CD8-positive, alpha-beta memory T cell (primary cell): ENCODE measurements at regions not wholly inside any gene's neighbourhood (a gene's known extent, or its start where the extent isn't known, plus 50 kb on each side); places are given as distances from the start of the nearest gene placed in this dataset.

ENCODE experiments used
- CTCF ChIA-PET: fragments of 350-600 bp; sonication (Branson Sonifier 250); formaldehyde crosslinking; loops from one replicate; lab custom pipeline; 2021; ENCODE audit warnings: antibody characterized with exemption; lab: Charles Lee
- POLR2A ChIA-PET: fragments of 350-600 bp; sonication (Branson Sonifier 250); formaldehyde crosslinking; loops from one replicate; lab custom pipeline; 2021; ENCODE audit warnings: antibody characterized with exemption; lab: Charles Lee
- DNase-seq, 5 donors: peaks; one replicate each; pipeline versions ENCODE4 v3.0.0 to v3.0.0-alpha.2; 2020 to 2022; ENCODE audit warnings: mixed read lengths in 1 of 5
- H3K27ac ChIP-seq: one replicate; pipeline ENCODE4 v1.7.0; 2013; ENCODE audit warnings: low read depth, mild to moderate bottlenecking, low read length, moderate library complexity
- H3K27me3 ChIP-seq: 2 replicates; pipeline ENCODE4 v1.7.0; 2013; ENCODE audit warnings: low read length, mild to moderate bottlenecking; ENCODE audit not compliant: insufficient read depth, poor library complexity, severe bottlenecking
- H3K36me3 ChIP-seq: 2 replicates; pipeline ENCODE4 v1.7.0; 2013; ENCODE audit warnings: mild to moderate bottlenecking, low read length, moderate library complexity; ENCODE audit not compliant: insufficient read depth
- H3K4me1 ChIP-seq: 2 replicates; pipeline ENCODE4 v1.7.0; 2013; ENCODE audit warnings: mild to moderate bottlenecking, low read length, moderate library complexity; ENCODE audit not compliant: insufficient read depth
- H3K4me3 ChIP-seq: 2 replicates; pipeline ENCODE4 v1.7.0; 2013; ENCODE audit warnings: mild to moderate bottlenecking, low read length
- H3K9me3 ChIP-seq: 2 replicates; pipeline ENCODE4 v1.7.0; 2013; ENCODE audit warnings: mild to moderate bottlenecking, low read length
- H3K27ac Mint-ChIP-seq, 8 donors: one replicate each; pipeline ENCODE4 v1.8.0; 2020 to 2021; ENCODE audit warnings: mixed read lengths in 8 of 8, mild to moderate bottlenecking in 6 of 8, inconsistent platforms in 3 of 8, moderate library complexity in 3 of 8
- H3K27me3 Mint-ChIP-seq, 2 donors: one replicate each; pipeline ENCODE4 v1.8.0; 2020 to 2021; ENCODE audit warnings: mixed read lengths in 2 of 2, mild to moderate bottlenecking in 1 of 2, moderate library complexity in 1 of 2
- H3K36me3 Mint-ChIP-seq, 3 donors: one replicate each; pipeline ENCODE4 v1.8.0; 2020 to 2021; ENCODE audit warnings: mixed read lengths in 3 of 3, inconsistent platforms in 1 of 3, mild to moderate bottlenecking in 1 of 3
- H3K4me1 Mint-ChIP-seq, 3 donors: one replicate each; pipeline ENCODE4 v1.8.0; 2020 to 2021; ENCODE audit warnings: mixed read lengths in 3 of 3, inconsistent platforms in 1 of 3, mild to moderate bottlenecking in 1 of 3
- H3K4me3 Mint-ChIP-seq, 7 donors: one replicate each; pipeline ENCODE4 v1.8.0; 2020 to 2021; ENCODE audit warnings: mixed read lengths in 7 of 7, mild to moderate bottlenecking in 6 of 7, moderate library complexity in 4 of 7, inconsistent platforms in 2 of 7
- H3K9me3 Mint-ChIP-seq, 5 donors: one replicate each; pipeline ENCODE4 v1.8.0; 2020 to 2022; ENCODE audit warnings: mixed read lengths in 5 of 5, mild to moderate bottlenecking in 3 of 5, moderate library complexity in 2 of 5, inconsistent platforms in 1 of 5

DNA sequence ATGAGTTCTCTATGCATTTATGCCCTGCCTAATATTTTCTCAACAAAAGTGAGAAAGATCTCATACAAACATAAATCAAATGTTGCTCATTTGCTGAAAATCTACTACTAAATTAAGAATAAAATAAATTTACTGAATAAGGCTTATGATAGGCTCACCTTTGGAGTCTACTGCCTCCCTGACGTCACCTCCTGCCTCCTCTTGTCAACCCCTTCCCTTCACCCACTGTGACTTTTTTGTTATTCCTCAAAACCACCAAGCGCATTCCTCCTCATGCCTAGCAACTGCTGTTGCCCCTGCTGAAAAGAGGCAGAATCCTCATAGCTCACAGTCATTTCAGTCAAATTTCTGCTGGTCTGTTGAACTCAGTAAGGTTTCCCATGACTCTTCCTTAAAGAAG lies 2422.2 kb downstream of the TP53TG3F start:
- no peaks in the 10 kb centered on the region for H3K27me3 Mint-ChIP-seq
- no peaks in the 10 kb centered on the region for H3K36me3 Mint-ChIP-seq
- H3K4me1 ChIP-seq, result no peaks in the 10 kb centered on the region
- H3K27ac ChIP-seq, result no peak overlapping the region
- H3K4me3 ChIP-seq, result no peak overlapping the region
- peak overlapping the region in 1 of 8 donors; percentile 15 for H3K27ac Mint-ChIP-seq
- no peaks in the 10 kb centered on the region for H3K4me1 Mint-ChIP-seq
- no peak overlapping the region for H3K4me3 Mint-ChIP-seq
- no peaks in the 10 kb centered on the region for H3K36me3 ChIP-seq
- no peaks in the 10 kb centered on the region for H3K9me3 ChIP-seq
- DNase-seq, result no peak
- peaks cover 26 to 53% (median 44%) of the 10 kb centered on the region in 5 donors for H3K9me3 Mint-ChIP-seq
- CTCF ChIA-PET, result no interaction called here
- H3K27me3 ChIP-seq, result no peaks in the 10 kb centered on the region
- POLR2A ChIA-PET, result no interaction called here

DNA sequence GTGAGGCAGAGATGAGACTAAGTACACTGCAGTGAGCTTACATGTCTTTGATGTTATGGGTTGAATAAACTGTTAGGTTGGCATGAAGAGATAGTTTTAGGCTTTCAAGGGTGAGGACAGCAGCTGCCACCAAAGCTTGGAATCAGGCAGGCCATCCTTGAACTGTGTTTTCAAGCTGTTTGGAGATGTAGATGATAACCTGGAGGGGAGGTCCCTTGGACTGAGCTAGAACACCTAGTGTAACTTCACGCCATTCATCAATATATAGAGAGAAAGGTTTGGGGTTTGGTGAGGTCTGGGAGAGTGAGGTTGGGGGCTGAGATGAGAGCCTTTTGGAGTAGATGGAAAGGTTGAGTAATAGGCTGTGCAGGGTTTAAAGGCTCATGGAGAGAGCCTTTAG lies 2447.0 kb downstream of the TP53TG3F start:
- peaks cover 0 to 4% of the 10 kb centered on the region in 2 donors for H3K27me3 Mint-ChIP-seq
- no peaks in the 10 kb centered on the region for H3K36me3 ChIP-seq
- no peak for DNase-seq
- H3K27me3 ChIP-seq, result no peaks in the 10 kb centered on the region
- H3K27ac Mint-ChIP-seq, result no peak overlapping the region
- ChIA-PET CTCF (no interaction called here), POLR2A (no interaction called here)
- no peak overlapping the region for H3K27ac ChIP-seq
- peaks cover 24 to 69% (median 59%) of the 10 kb centered on the region in 5 donors for H3K9me3 Mint-ChIP-seq
- H3K4me1 ChIP-seq, result no peaks in the 10 kb centered on the region
- H3K36me3 Mint-ChIP-seq, result no peaks in the 10 kb centered on the region
- no peak overlapping the region for H3K4me3 ChIP-seq
- H3K4me3 Mint-ChIP-seq, result no peak overlapping the region
- no peaks in the 10 kb centered on the region for H3K4me1 Mint-ChIP-seq
- H3K9me3 ChIP-seq, result peaks cover 8% of the 10 kb centered on the region

DNA sequence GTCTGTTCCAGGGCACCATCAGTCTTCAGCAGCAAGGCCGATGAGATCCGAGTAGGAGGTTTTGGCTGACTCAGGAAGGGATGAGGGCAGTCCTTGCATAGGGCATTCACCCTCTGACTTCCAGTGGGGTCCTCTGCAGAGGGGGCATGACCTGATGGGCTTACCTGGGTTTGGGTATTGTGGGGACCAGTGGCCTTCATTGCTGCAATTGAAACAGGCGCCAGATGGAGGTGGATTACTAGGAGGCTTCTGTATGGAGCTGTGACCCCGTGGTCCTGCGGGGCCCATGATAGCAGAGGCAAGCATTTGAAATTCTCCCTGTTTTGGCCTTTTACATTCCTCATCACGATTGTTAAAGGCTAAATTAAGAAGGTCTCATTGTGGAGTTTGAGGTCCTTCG lies 2448.7 kb downstream of the TP53TG3F start:
- Mint-ChIP-seq H3K36me3 (no peaks in the 10 kb centered on the region), H3K4me3 (no peak overlapping the region), H3K27me3 (peaks cover 0 to 4% of the 10 kb centered on the region in 2 donors), H3K27ac (peak overlapping the region in 1 of 8 donors; percentile 29), H3K4me1 (peaks cover 0 to 2% (median 0%) of the 10 kb centered on the region in 3 donors), H3K9me3 (peaks cover 24 to 69% (median 58%) of the 10 kb centered on the region in 5 donors)
- no peak overlapping the region for H3K27ac ChIP-seq
- ChIA-PET POLR2A (no interaction called here), CTCF (no interaction called here)
- H3K4me1 ChIP-seq, result no peaks in the 10 kb centered on the region
- H3K27me3 ChIP-seq, result no peaks in the 10 kb centered on the region
- H3K36me3 ChIP-seq, result no peaks in the 10 kb centered on the region
- H3K9me3 ChIP-seq, result peaks cover 8% of the 10 kb centered on the region
- H3K4me3 ChIP-seq, result no peak overlapping the region
- no peak for DNase-seq

DNA sequence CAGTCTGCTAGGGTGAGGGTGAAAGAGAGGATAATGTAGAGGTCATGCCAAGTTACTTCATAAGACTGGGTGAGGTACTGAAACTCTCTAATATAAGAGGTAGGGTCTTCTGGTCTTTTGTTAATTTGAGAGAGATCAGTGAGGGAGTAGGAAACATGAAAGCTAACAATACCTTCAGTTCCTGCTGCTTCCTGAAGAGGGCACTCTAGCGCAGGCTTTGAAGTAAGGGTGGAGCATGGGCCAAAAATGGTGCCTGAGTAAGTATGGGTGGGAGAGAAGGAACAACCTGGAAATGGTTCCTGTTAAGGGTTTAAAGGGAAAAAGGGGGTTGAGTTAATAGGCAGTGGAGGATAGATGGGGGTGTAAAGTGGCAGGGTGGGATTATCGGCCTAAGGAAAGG lies 2449.5 kb downstream of the TP53TG3F start:
- H3K4me3 Mint-ChIP-seq, result no peak overlapping the region
- H3K4me1 Mint-ChIP-seq, result peaks cover 0 to 2% (median 0%) of the 10 kb centered on the region in 3 donors
- no peaks in the 10 kb centered on the region for H3K36me3 ChIP-seq
- no peaks in the 10 kb centered on the region for H3K36me3 Mint-ChIP-seq
- H3K27me3 ChIP-seq, result no peaks in the 10 kb centered on the region
- DNase-seq, result no peak
- no peaks in the 10 kb centered on the region for H3K4me1 ChIP-seq
- H3K9me3 Mint-ChIP-seq, result peaks cover 27 to 73% (median 55%) of the 10 kb centered on the region in 5 donors
- no peak overlapping the region for H3K27ac Mint-ChIP-seq
- CTCF ChIA-PET, result no interaction called here
- no peak overlapping the region for H3K27ac ChIP-seq
- POLR2A ChIA-PET, result no interaction called here
- H3K4me3 ChIP-seq, result no peak overlapping the region
- peaks cover 0 to 4% of the 10 kb centered on the region in 2 donors for H3K27me3 Mint-ChIP-seq
- peaks cover 8% of the 10 kb centered on the region for H3K9me3 ChIP-seq

DNA sequence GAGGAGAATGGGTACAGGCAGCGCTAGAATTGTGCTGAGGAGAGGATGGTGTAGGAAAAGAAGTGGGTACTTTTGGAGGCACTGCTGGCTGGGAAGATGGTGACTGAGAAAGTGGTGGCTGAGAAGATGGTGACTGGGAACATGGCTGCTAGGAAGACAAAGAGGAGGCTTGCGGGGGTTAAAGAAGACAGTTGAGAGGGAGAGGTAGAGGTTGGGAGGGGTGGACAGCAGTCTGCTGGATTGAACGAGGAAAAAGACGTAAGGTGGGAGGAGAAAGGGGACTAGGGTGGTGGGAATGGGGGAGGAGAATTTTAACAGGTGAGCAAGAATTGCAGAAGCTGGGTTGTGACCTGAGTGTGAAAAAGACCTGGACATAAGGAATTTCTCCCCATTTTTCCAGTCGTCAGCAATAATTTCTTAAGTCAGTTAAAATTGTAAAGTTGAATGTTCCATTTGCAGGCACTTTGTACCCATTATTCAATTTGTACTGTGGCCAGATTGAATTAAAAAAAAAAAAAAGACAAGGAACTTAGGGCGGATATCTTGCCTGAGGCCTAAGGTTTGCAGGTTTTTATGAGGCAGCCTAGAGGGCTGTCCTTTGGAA lies 2450.0 kb downstream of the TP53TG3F start:
- ChIA-PET CTCF (no interaction called here), POLR2A (no interaction called here)
- Histone ChIP-seq H3K9me3 (peaks cover 8% of the 10 kb centered on the region), H3K4me3 (no peak overlapping the region), H3K36me3 (no peaks in the 10 kb centered on the region), H3K27ac (no peak overlapping the region), H3K27me3 (no peaks in the 10 kb centered on the region), H3K4me1 (no peaks in the 10 kb centered on the region)
- H3K27me3 Mint-ChIP-seq, result peaks cover 0 to 4% of the 10 kb centered on the region in 2 donors
- no peaks in the 10 kb centered on the region for H3K36me3 Mint-ChIP-seq
- peaks cover 31 to 68% (median 49%) of the 10 kb centered on the region in 5 donors for H3K9me3 Mint-ChIP-seq
- DNase-seq, result no peak
- H3K4me3 Mint-ChIP-seq, result no peak overlapping the region
- H3K4me1 Mint-ChIP-seq, result peaks cover 0 to 2% (median 0%) of the 10 kb centered on the region in 3 donors
- H3K27ac Mint-ChIP-seq, result no peak overlapping the region

DNA sequence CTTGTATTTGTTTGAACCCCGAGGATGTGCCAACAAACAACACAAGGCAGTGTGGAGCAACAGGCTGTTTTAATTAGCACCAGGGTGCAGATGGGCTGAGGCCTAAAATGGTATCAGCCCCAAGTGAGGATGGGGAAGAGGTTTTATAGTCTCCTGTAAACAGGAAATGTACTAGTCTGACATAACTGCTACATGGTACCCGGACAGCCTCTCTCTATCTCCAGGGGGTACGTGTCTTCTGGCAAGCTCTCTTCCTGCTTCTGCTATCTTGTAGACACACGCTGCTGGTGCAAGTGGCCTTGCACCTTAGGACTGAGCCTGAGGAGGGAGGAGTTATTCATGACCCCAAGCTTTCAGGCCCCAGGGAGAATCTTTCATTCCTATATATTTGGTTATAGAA lies 2451.0 kb downstream of the TP53TG3F start:
- no peak overlapping the region for H3K27ac Mint-ChIP-seq
- no peak overlapping the region for H3K27ac ChIP-seq
- H3K4me1 Mint-ChIP-seq, result peaks cover 0 to 2% (median 0%) of the 10 kb centered on the region in 3 donors
- H3K36me3 Mint-ChIP-seq, result no peaks in the 10 kb centered on the region
- peaks cover 0 to 2% of the 10 kb centered on the region in 2 donors for H3K27me3 Mint-ChIP-seq
- H3K27me3 ChIP-seq, result no peaks in the 10 kb centered on the region
- peaks cover 12% of the 10 kb centered on the region for H3K9me3 ChIP-seq
- no peak overlapping the region for H3K4me3 ChIP-seq
- no peak for DNase-seq
- ChIA-PET CTCF (no interaction called here), POLR2A (no interaction called here)
- H3K4me3 Mint-ChIP-seq, result no peak overlapping the region
- H3K9me3 Mint-ChIP-seq, result peaks cover 31 to 60% (median 43%) of the 10 kb centered on the region in 5 donors
- no peaks in the 10 kb centered on the region for H3K4me1 ChIP-seq
- H3K36me3 ChIP-seq, result no peaks in the 10 kb centered on the region

DNA sequence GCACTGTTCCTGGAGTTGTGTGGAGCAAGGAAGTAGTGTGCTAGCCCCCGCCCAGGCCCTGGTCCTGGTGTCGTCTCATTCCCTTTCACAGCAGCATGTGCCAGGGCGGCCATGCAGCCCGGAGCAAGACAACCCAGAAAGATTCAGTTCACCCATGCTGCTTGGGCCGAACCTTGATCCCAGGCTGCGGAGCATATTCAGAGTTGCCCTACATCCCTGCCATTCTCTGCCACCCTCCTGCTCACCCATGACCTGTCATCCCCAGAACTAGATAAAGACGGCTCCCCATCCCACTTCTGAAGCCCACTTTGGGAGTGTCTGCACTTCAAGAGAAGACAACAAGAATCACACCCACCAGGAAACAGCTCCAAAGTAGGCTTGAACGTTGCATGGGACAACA lies 2452.5 kb downstream of the TP53TG3F start:
- Mint-ChIP-seq H3K9me3 (peaks cover 20 to 47% (median 31%) of the 10 kb centered on the region in 5 donors), H3K27ac (no peak overlapping the region), H3K36me3 (no peaks in the 10 kb centered on the region), H3K27me3 (peaks cover 0 to 1% of the 10 kb centered on the region in 2 donors), H3K4me3 (no peak overlapping the region), H3K4me1 (peaks cover 0 to 2% (median 0%) of the 10 kb centered on the region in 3 donors)
- Histone ChIP-seq H3K27me3 (no peaks in the 10 kb centered on the region), H3K4me1 (no peaks in the 10 kb centered on the region), H3K36me3 (no peaks in the 10 kb centered on the region), H3K4me3 (no peak overlapping the region), H3K27ac (no peak overlapping the region), H3K9me3 (peaks cover 8% of the 10 kb centered on the region)
- ChIA-PET POLR2A (no interaction called here), CTCF (no interaction called here)
- DNase-seq, result no peak

DNA sequence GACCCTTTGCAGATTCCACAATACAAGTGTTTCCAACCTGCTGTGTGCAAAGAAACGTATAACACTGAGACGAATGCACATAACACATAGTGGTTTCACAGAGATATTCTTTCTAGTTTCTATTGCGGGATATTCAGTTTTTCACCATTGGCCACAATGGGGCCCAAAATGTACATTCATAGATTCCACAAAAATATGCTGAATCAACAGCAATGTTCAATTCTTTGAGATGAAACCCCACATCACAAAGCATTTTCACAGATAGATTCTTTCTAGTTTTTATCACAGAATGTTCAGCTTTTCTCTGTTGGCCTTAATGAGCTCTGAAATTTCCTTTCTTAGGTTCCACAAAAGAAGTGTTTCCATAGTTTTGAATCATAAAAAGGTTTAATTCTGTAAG lies 2472.3 kb downstream of the TP53TG3F start:
- Histone ChIP-seq H3K9me3 (no peaks in the 10 kb centered on the region), H3K4me1 (no peaks in the 10 kb centered on the region), H3K36me3 (no peaks in the 10 kb centered on the region), H3K27ac (no peak overlapping the region), H3K4me3 (no peak overlapping the region), H3K27me3 (no peaks in the 10 kb centered on the region)
- CTCF ChIA-PET, result no interaction called here
- POLR2A ChIA-PET, result no interaction called here
- H3K4me1 Mint-ChIP-seq, result no peaks in the 10 kb centered on the region
- no peak for DNase-seq
- no peaks in the 10 kb centered on the region for H3K27me3 Mint-ChIP-seq
- H3K27ac Mint-ChIP-seq, result no peak overlapping the region
- H3K36me3 Mint-ChIP-seq, result no peaks in the 10 kb centered on the region
- H3K4me3 Mint-ChIP-seq, result no peak overlapping the region
- peaks cover 12 to 43% (median 24%) of the 10 kb centered on the region in 5 donors for H3K9me3 Mint-ChIP-seq
